K562 (cell line): ENCODE measurements at regions not wholly inside any gene's neighbourhood (a gene's known extent, or its start where the extent isn't known, plus 50 kb on each side); places are given as distances from the start of the nearest gene placed in this dataset.

ENCODE experiments used
- ATF1 ChIP-seq, 2 experiments: fragments of 450-650 bp in 1 of 2; IDR thresholded peaks; 2 replicates each; pipeline ENCODE4 v1.6.1; 2016; ENCODE audit warnings: missing compliant biosample characterization in 1 of 2, missing genetic modification characterization in 1 of 2
- GABPB1 ChIP-seq: sonication (generic); formaldehyde crosslinking; IDR thresholded peaks from 2 replicates; pipeline ENCODE4 v1.8.0; 2022; ENCODE audit warnings: mild to moderate bottlenecking, missing genetic modification reagents
- HNRNPUL1 ChIP-seq: fragments of 200-400 bp; formaldehyde crosslinking; IDR thresholded peaks from 2 replicates; pipeline ENCODE4 v1.6.1; 2017; ENCODE audit warnings: low read length
- JUND ChIP-seq, 2 experiments: IDR thresholded peaks; 2 replicates in 1 of 2; 3 replicates in 1 of 2; pipeline ENCODE4 v1.6.1; 2011; ENCODE audit warnings: borderline replicate concordance in 2 of 2, low read depth in 2 of 2, low read length in 2 of 2, improper control_type of control experiment in 1 of 2, missing biosample characterization in 1 of 2, missing genetic modification characterization in 1 of 2, missing genetic modification reagents in 1 of 2
- POLR2A ChIP-seq: fragments of 450-650 bp; conservative IDR thresholded peaks from 2 replicates; pipeline ENCODE4 v1.6.1; 2016
- POLR2G ChIP-seq: fragments of 200-400 bp; formaldehyde crosslinking; IDR thresholded peaks from 2 replicates; pipeline ENCODE4 v1.6.1; 2017; ENCODE audit warnings: low read depth, mild to moderate bottlenecking, antibody characterized with exemption, low read length, moderate library complexity
- RBFOX2 ChIP-seq: fragments of 200-400 bp; formaldehyde crosslinking; IDR thresholded peaks from 2 replicates; pipeline ENCODE4 v1.6.1; 2017; ENCODE audit warnings: low read depth, mild to moderate bottlenecking, low read length, moderate library complexity
- TAF9B ChIP-seq: fragments of 450-650 bp; IDR thresholded peaks from 2 replicates; pipeline ENCODE4 v1.6.1; 2018; ENCODE audit warnings: mild to moderate bottlenecking; ENCODE audit not compliant: partially characterized antibody
- TEAD1 ChIP-seq, 2 experiments: fragments of 450-650 bp in 1 of 2; sonication (generic) in 1 of 2; formaldehyde crosslinking; IDR thresholded peaks; 2 replicates each; pipeline versions ENCODE4 v1.4.0 to v1.8.0; 2020 to 2022; ENCODE audit warnings: mild to moderate bottlenecking in 2 of 2, missing genetic modification reagents in 1 of 2
- ZEB2 ChIP-seq: fragments of 450-650 bp; IDR thresholded peaks from 2 replicates; pipeline ENCODE4 v1.6.1; 2016
- ZNF165 ChIP-seq: fragments of 250-450 bp; sonication (Bioruptor Pico); IDR thresholded peaks from 2 replicates; pipeline ENCODE4 v1.4.0; 2020; ENCODE audit warnings: borderline replicate concordance
- TF ChIP-seq, protein P1 (sequence below): fragments of 250-450 bp; sonication (Bioruptor Pico); IDR thresholded peaks from 2 replicates; pipeline ENCODE4 v1.5.0; 2021; ENCODE audit warnings: mild to moderate bottlenecking, borderline replicate concordance
- TF ChIP-seq, protein P2 (sequence below), 2 experiments: fragments of 450-650 bp in 1 of 2; sonication (generic) in 1 of 2; formaldehyde crosslinking in 1 of 2; IDR thresholded peaks; 2 replicates each; pipeline versions ENCODE4 v1.7.1 to v1.9.0; 2016 to 2022; ENCODE audit warnings: inconsistent platforms in 1 of 2, mild to moderate bottlenecking in 1 of 2, missing genetic modification reagents in 1 of 2
- TF ChIP-seq, protein P3 (sequence below): fragments of 250-450 bp; sonication (Bioruptor Pico); IDR thresholded peaks from 2 replicates; pipeline ENCODE4 v1.8.0; 2021; ENCODE audit warnings: borderline replicate concordance, mild to moderate bottlenecking, moderate library complexity; ENCODE audit not compliant: poor library complexity, severe bottlenecking

DNA sequence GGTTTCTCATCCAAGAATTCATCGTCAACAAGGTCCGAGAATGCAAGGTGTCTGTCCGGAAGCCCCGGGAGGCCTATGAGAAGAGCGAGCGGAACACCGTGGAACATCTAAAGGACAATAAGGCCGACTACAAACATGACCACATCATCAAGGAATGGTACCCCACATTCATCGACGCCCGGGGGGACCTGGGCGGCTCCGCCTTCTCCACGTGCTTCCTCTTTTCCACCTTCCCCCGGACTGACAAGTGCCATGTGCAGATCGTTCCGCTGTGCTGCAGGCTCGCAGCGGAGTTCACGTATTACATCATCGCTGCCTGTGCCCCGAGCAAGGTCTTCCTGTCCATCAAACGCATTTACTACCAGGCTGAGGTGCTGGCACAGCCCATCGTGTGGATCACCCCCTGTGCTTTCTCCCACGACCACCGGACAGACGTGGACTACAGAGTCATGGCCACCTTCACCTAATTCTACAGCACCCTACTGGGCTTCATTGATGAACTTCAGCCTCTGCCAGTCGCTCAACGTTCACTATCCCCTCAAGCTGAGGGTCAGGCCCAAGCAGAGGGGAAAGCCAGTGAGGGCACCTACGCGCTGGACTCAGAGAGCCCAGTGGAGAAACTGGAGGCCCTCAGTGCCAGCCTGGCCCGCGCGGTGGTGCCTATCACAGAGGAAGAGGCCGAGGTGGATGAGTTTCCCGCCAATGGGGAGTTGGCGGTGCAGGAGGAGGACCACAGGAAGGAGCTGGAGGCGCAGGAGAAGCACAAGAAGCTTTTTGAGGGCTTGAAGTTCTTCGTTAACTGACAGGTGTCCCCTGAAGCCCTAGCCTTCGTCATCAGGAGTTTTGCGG, 125.9 kb upstream of the PABPC4L start (continued):
- TF ChIP-seq TEAD1 (CRISPR knock-in tag; IDR thresholded peaks at IDR 0.05) (0 out of 4 replicates have a peak, but pooled peaks of 1 of the 2 experiments have one; percentile 38), GABPB1 (peak; percentile 88), POLR2A (peak; percentile 58; the same call in 1 of the 2 replicates), ZNF165 (no peak), ATF1 (CRISPR knock-in tag; IDR thresholded peaks at IDR 0.05) (no peak), ATF1 (tag; IDR thresholded peaks at IDR 0.05) (peak; percentile 66), HNRNPUL1 (no peak), ZEB2 (peak; percentile 58; the same call in 1 of the 2 replicates), POLR2G (peak; percentile 68), RBFOX2 (peak; percentile 70), JUND (IDR thresholded peaks at IDR 0.05; ENCODE audit: borderline replicate concordance, low read depth, low read length) (peak; percentile 55; the same call in 1 of the 2 replicates), JUND (tag; IDR thresholded peaks at IDR 0.05; ENCODE audit: borderline replicate concordance, low read depth, low read length) (peak; percentile 48; the same call in 1 of the 3 replicates), TAF9B (peak; percentile 53)
- TF ChIP-seq, protein P1, sequence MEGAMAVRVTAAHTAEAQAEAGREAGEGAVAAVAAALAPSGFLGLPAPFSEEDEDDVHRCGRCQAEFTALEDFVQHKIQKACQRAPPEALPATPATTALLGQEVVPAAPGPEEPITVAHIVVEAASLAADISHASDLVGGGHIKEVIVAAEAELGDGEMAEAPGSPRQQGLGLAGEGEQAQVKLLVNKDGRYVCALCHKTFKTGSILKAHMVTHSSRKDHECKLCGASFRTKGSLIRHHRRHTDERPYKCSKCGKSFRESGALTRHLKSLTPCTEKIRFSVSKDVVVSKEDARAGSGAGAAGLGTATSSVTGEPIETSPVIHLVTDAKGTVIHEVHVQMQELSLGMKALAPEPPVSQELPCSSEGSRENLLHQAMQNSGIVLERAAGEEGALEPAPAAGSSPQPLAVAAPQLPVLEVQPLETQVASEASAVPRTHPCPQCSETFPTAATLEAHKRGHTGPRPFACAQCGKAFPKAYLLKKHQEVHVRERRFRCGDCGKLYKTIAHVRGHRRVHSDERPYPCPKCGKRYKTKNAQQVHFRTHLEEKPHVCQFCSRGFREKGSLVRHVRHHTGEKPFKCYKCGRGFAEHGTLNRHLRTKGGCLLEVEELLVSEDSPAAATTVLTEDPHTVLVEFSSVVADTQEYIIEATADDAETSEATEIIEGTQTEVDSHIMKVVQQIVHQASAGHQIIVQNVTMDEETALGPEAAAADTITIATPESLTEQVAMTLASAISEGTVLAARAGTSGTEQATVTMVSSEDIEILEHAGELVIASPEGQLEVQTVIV (CRISPR knock-in tag) = no peak
- TF ChIP-seq, protein P2, sequence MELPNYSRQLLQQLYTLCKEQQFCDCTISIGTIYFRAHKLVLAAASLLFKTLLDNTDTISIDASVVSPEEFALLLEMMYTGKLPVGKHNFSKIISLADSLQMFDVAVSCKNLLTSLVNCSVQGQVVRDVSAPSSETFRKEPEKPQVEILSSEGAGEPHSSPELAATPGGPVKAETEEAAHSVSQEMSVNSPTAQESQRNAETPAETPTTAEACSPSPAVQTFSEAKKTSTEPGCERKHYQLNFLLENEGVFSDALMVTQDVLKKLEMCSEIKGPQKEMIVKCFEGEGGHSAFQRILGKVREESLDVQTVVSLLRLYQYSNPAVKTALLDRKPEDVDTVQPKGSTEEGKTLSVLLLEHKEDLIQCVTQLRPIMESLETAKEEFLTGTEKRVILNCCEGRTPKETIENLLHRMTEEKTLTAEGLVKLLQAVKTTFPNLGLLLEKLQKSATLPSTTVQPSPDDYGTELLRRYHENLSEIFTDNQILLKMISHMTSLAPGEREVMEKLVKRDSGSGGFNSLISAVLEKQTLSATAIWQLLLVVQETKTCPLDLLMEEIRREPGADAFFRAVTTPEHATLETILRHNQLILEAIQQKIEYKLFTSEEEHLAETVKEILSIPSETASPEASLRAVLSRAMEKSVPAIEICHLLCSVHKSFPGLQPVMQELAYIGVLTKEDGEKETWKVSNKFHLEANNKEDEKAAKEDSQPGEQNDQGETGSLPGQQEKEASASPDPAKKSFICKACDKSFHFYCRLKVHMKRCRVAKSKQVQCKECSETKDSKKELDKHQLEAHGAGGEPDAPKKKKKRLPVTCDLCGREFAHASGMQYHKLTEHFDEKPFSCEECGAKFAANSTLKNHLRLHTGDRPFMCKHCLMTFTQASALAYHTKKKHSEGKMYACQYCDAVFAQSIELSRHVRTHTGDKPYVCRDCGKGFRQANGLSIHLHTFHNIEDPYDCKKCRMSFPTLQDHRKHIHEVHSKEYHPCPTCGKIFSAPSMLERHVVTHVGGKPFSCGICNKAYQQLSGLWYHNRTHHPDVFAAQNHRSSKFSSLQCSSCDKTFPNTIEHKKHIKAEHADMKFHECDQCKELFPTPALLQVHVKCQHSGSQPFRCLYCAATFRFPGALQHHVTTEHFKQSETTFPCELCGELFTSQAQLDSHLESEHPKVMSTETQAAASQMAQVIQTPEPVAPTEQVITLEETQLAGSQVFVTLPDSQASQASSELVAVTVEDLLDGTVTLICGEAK (IDR thresholded peaks at IDR 0.05) = peak; percentile 85
- TF ChIP-seq, protein P2 (CRISPR knock-in tag; IDR thresholded peaks at IDR 0.05) = no peak
- TF ChIP-seq, protein P3, sequence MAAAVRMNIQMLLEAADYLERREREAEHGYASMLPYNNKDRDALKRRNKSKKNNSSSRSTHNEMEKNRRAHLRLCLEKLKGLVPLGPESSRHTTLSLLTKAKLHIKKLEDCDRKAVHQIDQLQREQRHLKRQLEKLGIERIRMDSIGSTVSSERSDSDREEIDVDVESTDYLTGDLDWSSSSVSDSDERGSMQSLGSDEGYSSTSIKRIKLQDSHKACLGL (CRISPR knock-in tag) = peak; percentile 51
